Activated CD8-positive, alpha-beta memory T cell treated with anti-CD3 and anti-CD28 coated beads for 36 hours (primary cell): ENCODE measurements at regions not wholly inside any gene's neighbourhood (a gene's known extent, or its start where the extent isn't known, plus 50 kb on each side); places are given as distances from the start of the nearest gene placed in this dataset.
"Not testable (repeated sequence)": the region's sequence is repeated elsewhere in the genome, so short reads cannot be mapped to it uniquely, and the experiment has no call there.

Experiments
- CTCF ChIA-PET: fragments of 350-600 bp; sonication (Branson Sonifier 250); formaldehyde crosslinking; loops from one replicate; lab custom pipeline; 2021; ENCODE audit warnings: antibody characterized with exemption; lab: Charles Lee
- POLR2A ChIA-PET: fragments of 350-600 bp; sonication (Branson Sonifier 250); formaldehyde crosslinking; loops from one replicate; lab custom pipeline; 2021; ENCODE audit warnings: antibody characterized with exemption; lab: Charles Lee

DNA sequence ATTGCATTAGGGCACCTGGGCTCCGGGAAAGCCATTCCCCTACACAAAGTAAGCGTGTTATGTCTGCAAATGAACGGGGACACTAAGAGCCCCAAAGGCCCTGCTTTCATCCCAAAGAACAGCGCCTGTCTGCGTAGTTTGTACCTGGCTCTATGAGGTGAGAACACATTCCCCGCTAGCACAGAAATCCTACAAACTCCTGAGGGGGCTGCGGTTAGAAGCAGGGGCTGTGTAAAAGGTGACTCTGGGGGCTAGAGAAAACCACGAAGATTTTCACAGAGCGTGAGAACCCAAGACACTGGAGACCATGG is 95.2 kb downstream of the PPIAL4G start:
- CTCF ChIA-PET, result interaction anchor here (1.1 to 1.3 kb wide), 2 partner anchors 12 to 16 kb away, joined by 4 read pairs; no protein-coding TSS in a partner anchor
- POLR2A ChIA-PET, result interaction anchor here (1.0 to 1.7 kb wide), 6 partner anchors 10 to 135 kb away, joined by 3 to 13 read pairs (median 6); no protein-coding TSS in a partner anchor

GRCh38 chr1:148387122-148387948 is 95.8 kb downstream of the PPIAL4G start:
- CTCF ChIA-PET, result interaction anchor here (1.3 kb wide), 2 partner anchors 12 to 42 kb away, joined by 3 to 4 read pairs; no protein-coding TSS in a partner anchor

GRCh38 chr1:148386617-148387016 is 96.5 kb downstream of the PPIAL4G start:
- POLR2A ChIA-PET, result no interaction called here
- CTCF ChIA-PET, result interaction anchor here (1.3 kb wide), 1 partner anchor 41 kb away, joined by 3 read pairs; no protein-coding TSS in a partner anchor

More at GRCh38 chr1:148387122-148387948, 95.8 kb downstream of the PPIAL4G start:
- POLR2A ChIA-PET, result interaction anchor here (1.0 to 1.7 kb wide), 3 partner anchors 9 to 124 kb away, joined by 3 to 10 read pairs (median 4); no protein-coding TSS in a partner anchor

GRCh38 chr1:148386031-148386398 is 97.1 kb downstream of the PPIAL4G start:
- ChIA-PET POLR2A (interaction anchor here (1.0 kb wide), 1 partner anchor 137 kb away, joined by 3 read pairs; no protein-coding TSS in a partner anchor), CTCF (interaction anchor here (1.3 kb wide), 1 partner anchor 40 kb away, joined by 3 read pairs; no protein-coding TSS in a partner anchor)

- ChIA-PET CTCF (interaction anchor here (1.3 kb wide), 1 partner anchor 40 kb away, joined by 3 read pairs; no protein-coding TSS in a partner anchor), POLR2A (interaction anchor here (1.0 kb wide), 1 partner anchor 137 kb away, joined by 3 read pairs; no protein-coding TSS in a partner anchor)
Observed at GRCh38 chr1:148385371-148386030, 97.6 kb downstream of the PPIAL4G start.

GRCh38 chr1:148383966-148384365 is 99.1 kb downstream of the PPIAL4G start:
- ChIA-PET POLR2A (no interaction called here), CTCF (interaction anchor here (0.6 kb wide), 1 partner anchor 81 kb away, joined by 4 read pairs; no protein-coding TSS in a partner anchor)

GRCh38 chr1:148379697-148380096 is 103.4 kb downstream of the PPIAL4G start:
- CTCF ChIA-PET, result no interaction called here
- POLR2A ChIA-PET, result no interaction called here

GRCh38 chr1:148379170-148379500 is 104.0 kb downstream of the PPIAL4G start:
- POLR2A ChIA-PET, result no interaction called here

GRCh38 chr1:148377992-148378391 is 105.1 kb downstream of the PPIAL4G start:
- CTCF ChIA-PET, result interaction anchor here (0.7 kb wide), 1 partner anchor 18 kb away, joined by 4 read pairs; no protein-coding TSS in a partner anchor

More at GRCh38 chr1:148379170-148379500, 104.0 kb downstream of the PPIAL4G start:
- CTCF ChIA-PET, result no interaction called here

GRCh38 chr1:148377045-148377444 is 106.1 kb downstream of the PPIAL4G start:
- POLR2A ChIA-PET, result interaction anchor here (1.3 kb wide), 1 partner anchor 11 kb away, joined by 3 read pairs; no protein-coding TSS in a partner anchor
- CTCF ChIA-PET, result not testable (repeated sequence)

More at GRCh38 chr1:148377992-148378391, 105.1 kb downstream of the PPIAL4G start:
- POLR2A ChIA-PET, result interaction anchor here (1.3 kb wide), 1 partner anchor 10 kb away, joined by 3 read pairs; no protein-coding TSS in a partner anchor

- ChIA-PET CTCF (interaction anchor here (1.9 kb wide), 1 partner anchor 9 kb away, joined by 6 read pairs; no protein-coding TSS in a partner anchor), POLR2A (interaction anchor here (0.9 kb wide), 1 partner anchor 14 kb away, joined by 4 read pairs; no protein-coding TSS in a partner anchor)
Observed at GRCh38 chr1:148374101-148374500, 109.0 kb downstream of the PPIAL4G start.

- ChIA-PET POLR2A (interaction anchor here (0.6 to 1.6 kb wide), 4 partner anchors 15 to 149 kb away, joined by 6 to 10 read pairs (median 7); no protein-coding TSS in a partner anchor), CTCF (interaction anchor here (1.9 kb wide), 1 partner anchor 8 kb away, joined by 6 read pairs; no protein-coding TSS in a partner anchor)
Observed at GRCh38 chr1:148373192-148373925, 109.7 kb downstream of the PPIAL4G start.

DNA sequence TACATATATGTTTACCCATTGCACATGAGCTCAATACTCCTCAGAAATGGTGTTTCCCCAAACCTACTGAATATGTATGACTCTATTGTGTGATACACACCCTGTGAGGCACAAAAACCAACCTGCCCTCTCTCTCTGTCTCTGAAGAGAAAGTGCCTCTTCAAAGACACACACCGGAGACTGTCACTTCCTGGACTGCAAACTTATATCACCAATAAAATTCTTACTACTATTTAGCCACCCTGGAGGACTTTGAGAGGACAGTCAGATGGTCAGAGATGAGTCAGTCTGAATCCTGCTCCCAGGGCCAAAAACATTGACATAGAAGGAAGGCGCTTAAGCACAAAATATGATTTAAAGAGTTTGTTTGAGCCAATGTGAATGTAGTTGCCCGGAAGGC is 110.4 kb downstream of the PPIAL4G start:
- ChIA-PET CTCF (interaction anchor here (1.9 kb wide), 1 partner anchor 8 kb away, joined by 6 read pairs; no protein-coding TSS in a partner anchor), POLR2A (interaction anchor here (1.3 to 1.6 kb wide), 2 partner anchors 16 to 150 kb away, joined by 7 read pairs; no protein-coding TSS in a partner anchor)

GRCh38 chr1:148372051-148372726 is 110.9 kb downstream of the PPIAL4G start:
- POLR2A ChIA-PET, result interaction anchor here (1.1 to 1.6 kb wide), 3 partner anchors 16 to 151 kb away, joined by 3 to 7 read pairs (median 7); no protein-coding TSS in a partner anchor

DNA sequence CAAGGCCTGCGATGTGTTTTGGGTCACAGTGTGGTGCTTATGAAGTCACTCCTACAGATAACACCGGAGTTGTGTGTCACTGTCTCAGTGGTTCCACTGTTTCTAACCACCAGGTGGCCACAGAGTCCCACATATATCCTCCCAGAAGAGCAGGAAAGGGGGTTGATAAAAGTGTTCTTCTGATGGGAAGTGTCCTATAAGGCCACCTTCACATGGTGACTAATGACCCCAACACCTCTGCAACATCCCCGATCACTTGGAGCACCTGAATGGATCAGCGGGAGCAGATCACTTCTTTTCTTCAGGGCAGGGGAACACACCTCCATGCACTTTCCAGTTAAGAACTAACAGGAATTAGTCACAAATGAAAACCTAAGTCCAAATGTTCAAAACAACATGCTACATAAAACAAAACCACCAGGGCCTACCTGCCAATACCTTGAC is 111.5 kb downstream of the PPIAL4G start:
- CTCF ChIA-PET, result interaction anchor here (1.3 kb wide), 1 partner anchor 17 kb away, joined by 4 read pairs; no protein-coding TSS in a partner anchor
- POLR2A ChIA-PET, result interaction anchor here (1.1 kb wide), 1 partner anchor 17 kb away, joined by 3 read pairs; no protein-coding TSS in a partner anchor

More at GRCh38 chr1:148372051-148372726, 110.9 kb downstream of the PPIAL4G start:
- CTCF ChIA-PET, result interaction anchor here (1.3 kb wide), 1 partner anchor 16 kb away, joined by 4 read pairs; no protein-coding TSS in a partner anchor

DNA sequence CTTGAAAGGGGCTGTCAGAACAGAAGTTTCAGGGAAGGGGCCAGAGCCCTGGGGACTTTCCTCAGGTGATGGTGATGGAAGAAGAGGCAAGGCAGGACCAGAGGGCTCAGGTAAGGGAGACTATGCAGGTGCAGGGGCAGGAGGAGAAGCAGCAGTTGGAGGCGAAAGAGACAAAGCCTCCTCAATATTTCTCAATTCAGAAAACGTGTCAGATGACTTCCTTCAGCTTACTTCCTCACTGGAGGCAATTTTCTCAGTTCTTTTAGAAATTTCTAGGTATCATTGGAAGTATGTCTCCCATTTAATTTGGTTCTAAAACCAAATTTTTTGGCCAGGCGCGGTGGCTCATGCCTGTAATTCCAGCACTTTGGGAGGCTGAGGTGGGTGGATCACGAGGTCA is 112.4 kb downstream of the PPIAL4G start:
- POLR2A ChIA-PET, result not testable (repeated sequence)
- CTCF ChIA-PET, result interaction anchor here (0.7 kb wide), 1 partner anchor 791 kb away, joined by 4 read pairs; no protein-coding TSS in a partner anchor

DNA sequence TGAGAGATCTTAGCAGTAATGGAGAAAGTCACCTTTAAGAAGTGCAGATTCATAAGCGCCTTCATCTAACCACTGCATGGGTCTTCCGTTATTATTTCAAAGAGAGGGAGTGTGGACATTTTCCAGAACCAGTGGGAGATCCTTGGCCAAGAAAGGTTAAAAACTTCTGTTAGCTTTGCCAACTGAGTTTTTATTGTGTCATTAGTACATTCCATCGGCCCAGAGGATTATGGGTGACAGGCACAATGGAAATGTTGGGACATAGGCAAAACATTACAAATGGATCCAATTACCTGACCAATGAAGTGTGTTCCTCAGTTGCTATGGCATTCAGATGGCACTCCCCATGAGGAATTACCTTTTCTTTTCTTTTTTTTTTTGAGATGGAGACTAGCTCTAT is 115.5 kb downstream of the PPIAL4G start:
- POLR2A ChIA-PET, result no interaction called here
- CTCF ChIA-PET, result interaction anchor here (0.6 kb wide), 1 partner anchor 91 kb away, joined by 3 read pairs; no protein-coding TSS in a partner anchor
